Epidermal melanocyte (primary cell): ENCODE measurements at regions not wholly inside any gene's neighbourhood (a gene's known extent, or its start where the extent isn't known, plus 50 kb on each side); places are given as distances from the start of the nearest gene placed in this dataset.
"Not testable (repeated sequence)": the region's sequence is repeated elsewhere in the genome, so short reads cannot be mapped to it uniquely, and the experiment has no call there.

ENCODE experiments used
- DNase-seq: peaks from one replicate; pipeline ENCODE4 v3.0.0; 2011; ENCODE audit warnings: low spot score; ENCODE audit not compliant: insufficient read length

GRCh38 chr3:16073990-16074671 lies 100.3 kb upstream of the GALNT15 start:
- DNase-seq, result not testable (repeated sequence)

DNA sequence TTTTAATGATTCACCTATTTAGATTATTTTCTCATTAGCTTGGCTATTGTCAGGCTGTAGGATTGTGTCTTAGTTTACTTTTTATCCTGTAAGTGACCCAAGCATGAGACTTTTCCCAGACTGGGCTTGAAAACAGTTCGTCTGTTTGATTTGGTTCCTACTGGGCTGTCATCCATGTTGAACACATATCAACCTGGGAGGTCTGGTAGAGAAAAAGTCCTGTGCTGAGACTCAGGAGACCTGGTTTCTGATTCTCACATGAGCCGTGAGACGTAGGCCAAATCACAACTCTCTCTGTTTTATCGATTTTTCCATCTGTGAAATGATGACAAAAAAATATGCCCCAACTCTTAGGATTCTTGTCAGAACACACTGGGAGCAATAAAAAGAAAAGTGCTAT lies 98.8 kb upstream of the GALNT15 start:
- DNase-seq, result no peak

GRCh38 chr3:16076564-16076963 lies 97.9 kb upstream of the GALNT15 start:
- no peak for DNase-seq

GRCh38 chr3:16077146-16077545 lies 97.3 kb upstream of the GALNT15 start:
- DNase-seq, result not testable (repeated sequence)

GRCh38 chr3:16077681-16078080 lies 96.8 kb upstream of the GALNT15 start:
- not testable (repeated sequence) for DNase-seq

DNA sequence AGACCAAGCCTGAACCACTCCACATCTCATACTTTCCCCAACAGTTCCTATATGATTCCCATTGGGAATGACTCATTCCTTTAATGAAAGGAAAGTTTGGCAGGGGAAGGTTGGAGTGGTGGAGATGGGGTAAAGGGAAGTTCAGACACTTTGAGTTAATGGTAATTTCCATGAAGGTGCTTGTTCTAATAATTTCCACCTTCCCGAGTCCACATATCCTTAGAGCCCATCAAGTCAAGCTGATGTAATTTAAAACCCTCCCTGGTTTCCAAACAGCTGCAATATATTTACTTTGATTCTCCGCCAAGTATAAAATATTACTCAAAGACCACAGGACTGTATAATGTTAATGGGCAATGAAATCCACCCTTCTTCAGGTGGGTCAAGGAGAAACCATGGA lies 95.0 kb upstream of the GALNT15 start:
- no peak for DNase-seq

DNA sequence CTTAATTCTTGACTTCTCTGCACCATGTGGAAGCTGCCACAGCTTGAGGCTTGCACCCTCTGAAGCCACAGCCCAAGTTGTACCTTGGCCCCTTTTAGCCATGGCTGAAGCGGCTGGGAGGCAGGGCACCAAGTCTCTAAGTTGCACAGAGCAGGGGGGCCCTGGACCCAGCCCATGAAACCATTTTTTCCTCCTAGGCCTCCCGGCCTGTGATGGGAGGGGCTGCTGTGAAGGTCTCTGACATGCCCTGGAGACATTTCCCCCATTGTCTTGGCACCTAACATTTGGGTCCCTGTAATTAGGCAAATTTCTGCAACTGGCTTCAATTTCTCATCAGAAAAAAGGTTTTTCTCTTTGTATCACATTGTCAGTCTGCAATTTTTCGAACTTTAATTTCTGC lies 92.8 kb upstream of the GALNT15 start:
- no peak for DNase-seq

DNA sequence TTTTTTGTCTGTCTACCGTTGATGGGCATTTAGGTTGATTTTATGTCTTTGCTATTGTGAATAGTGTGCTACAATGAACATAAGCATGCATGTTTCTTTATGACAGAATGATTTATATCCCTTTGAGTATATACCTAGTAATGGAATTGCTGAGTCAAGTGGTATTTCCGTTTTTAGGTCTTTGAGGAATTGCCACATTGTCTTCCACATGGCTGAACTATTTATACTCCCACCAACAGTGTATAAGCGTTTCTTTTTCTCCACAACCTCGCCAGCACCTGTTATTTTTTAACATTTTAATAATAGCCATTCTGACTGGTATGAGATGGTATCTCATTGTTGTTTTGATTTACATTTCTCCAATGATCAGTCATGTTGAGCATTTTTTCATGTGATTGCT lies 89.6 kb upstream of the GALNT15 start:
- DNase-seq, result no peak

DNA sequence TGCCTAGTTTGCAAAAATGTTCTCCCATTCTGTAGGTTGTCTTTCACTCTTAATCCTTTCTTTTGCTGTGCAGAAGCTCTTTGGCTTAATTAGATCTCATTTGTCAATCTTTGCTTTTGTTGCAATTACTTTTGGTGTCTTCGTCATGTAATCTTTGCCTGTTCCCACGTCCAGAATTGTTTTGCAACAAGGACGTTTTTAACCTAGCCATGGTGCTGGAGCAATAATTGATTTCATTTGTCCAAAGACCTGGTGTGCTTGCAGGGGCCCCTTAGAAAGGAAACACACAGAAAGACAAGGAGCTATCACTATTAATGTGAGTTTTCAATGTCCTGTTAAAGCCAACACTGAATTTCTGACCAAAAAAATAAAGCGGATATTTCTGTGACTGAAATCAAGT lies 89.1 kb upstream of the GALNT15 start:
- DNase-seq, result no peak

DNA sequence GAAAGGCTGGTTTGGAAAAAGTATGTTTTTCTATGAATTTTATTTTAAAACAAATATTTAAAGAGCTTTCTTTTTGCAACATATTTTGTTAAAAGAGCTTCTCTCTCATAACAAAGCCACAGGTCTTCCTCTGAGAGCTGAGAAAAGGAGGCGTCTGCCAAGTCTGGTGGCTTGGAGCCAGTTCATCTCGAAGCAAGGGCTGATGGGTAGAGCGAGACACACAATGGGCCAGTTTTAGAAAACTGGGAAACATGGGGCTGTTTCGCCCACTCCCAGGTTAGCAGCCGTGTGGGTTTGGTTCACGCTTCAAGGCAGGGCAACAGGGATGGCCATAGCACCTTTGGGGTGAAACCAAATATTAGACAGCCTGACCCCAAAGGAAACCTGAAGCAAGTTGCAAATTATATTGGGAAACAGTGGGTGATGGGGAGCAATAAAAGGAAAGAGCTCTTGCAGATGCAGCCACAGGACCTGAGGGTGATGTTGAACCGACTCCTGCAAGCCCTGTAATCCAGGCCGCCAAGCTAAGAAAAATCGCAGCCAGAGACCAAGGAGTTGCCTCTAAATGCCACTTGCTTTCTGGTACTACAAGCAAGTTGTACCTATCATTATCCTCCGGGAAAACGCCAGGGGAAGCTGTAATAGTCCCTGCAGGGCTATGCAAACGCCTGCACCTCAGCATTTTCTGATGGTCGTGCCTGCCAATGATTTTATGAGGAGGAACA lies 88.4 kb upstream of the GALNT15 start:
- DNase-seq, result no peak

- DNase-seq, result no peak
Measured at GRCh38 chr3:16086690-16087089, 87.8 kb upstream of the GALNT15 start.

GRCh38 chr3:16088496-16088895 lies 86.0 kb upstream of the GALNT15 start:
- no peak for DNase-seq

GRCh38 chr3:16089521-16089920 lies 85.0 kb upstream of the GALNT15 start:
- DNase-seq, result no peak

- peak; percentile 49 for DNase-seq
Measured at GRCh38 chr3:16090024-16090423, 84.5 kb upstream of the GALNT15 start.

- no peak for DNase-seq
Measured at GRCh38 chr3:16090706-16091105, 83.8 kb upstream of the GALNT15 start.

- DNase-seq, result no peak
Measured at GRCh38 chr3:16092923-16093322, 81.6 kb upstream of the GALNT15 start.

DNA sequence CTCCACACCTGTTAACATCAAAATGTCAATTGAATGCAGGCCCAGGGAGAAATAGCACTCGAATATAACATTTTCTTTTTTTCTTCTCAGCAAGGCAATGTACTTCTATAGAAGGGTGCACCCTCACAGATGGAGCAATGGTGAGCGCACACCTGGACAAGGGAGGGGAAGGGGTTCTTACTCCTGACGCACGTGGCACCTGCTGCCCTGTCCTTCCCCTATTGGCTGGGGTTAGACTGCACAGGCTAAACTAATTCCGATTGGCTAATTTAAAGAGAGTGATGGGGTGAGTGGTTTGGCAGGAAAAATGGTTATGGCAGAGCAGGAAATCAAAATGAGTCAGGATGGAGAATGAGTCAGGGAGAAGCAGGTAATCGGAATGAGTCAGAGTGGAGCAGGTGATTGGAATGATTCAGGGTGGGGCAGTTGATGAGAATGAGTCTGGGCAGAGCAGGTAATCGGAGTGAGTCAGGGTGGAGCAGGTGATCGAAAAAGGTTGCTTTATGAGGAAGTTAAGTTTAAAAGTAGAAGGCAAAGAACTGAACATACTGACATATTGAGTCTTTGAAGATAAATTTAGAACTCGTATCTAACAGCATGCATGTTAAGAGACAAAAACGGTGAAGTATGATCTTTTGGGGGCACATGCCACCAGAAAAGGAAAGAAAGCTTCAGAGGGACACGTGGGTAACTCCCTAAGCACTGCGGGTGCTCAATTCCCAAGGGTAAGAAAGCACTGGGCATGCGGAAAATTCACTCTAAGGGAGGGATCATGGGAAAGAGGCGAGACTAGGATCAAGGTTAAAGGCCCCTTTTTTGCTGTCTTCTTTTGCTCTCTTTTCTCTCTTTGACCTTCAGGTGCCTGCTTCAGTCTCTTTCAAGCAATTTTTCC lies 72.9 kb upstream of the GALNT15 start:
- no peak for DNase-seq

- no peak for DNase-seq
Measured at GRCh38 chr3:16102187-16102561, 72.3 kb upstream of the GALNT15 start.

DNA sequence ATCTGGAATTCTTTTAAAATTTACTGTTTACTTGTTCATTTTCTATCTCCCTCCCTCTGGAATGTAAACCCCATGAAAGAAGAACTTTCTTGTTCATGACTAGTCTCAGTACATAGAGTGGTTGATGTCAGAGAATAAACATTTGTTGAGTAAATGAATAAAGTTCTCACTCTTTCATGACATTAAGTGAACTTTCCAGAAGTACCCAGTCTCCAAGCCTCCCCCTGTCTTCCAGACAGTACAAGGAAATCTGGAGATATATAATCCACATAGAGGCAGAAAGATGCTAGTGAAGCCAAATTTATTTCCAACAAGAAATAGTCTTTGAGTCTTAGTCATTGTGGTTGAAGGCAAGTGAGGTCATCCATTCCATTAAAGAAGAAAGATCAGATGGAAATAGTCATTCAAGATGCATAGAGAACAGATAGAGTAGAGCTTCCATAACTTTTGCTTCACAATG lies 71.5 kb upstream of the GALNT15 start:
- DNase-seq, result no peak

DNA sequence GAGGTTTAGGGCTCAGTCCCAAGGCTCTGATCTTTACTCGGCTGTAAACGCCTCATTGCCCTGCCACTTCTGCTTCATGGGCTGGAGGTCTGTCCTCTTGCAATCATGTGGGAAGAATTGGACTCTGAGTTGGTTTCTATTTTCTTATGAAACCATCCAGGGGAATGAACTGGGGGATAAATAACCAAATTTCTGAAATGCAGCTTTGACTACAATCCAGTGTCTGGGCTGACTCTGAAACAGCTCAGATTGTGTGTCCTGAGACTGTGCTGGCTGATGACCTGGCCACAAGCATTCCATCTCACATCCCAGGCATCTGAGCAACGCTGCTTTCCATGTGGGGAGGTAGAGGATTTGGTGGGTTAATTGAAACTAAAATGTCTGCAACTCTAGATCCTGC lies 71.0 kb upstream of the GALNT15 start:
- no peak for DNase-seq

DNA sequence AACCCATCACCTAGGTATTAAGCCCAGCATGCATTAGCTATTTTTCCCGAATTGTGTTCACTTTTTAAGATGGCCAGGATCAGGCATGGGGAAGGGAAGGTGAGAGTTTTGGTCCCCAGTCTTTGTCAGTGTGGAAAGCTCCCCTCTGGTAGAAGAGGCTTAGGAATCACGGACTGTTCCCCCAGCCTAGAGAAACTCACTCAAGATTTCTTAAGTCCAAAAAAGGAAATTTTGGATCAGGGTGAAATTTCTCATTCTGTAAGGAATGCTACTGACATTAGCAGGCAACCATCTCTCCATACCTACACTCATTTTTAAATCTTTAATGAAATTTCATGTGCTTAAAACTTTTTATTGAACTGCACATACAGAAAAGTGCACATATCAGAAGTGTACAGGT lies 70.3 kb upstream of the GALNT15 start:
- DNase-seq, result no peak

- DNase-seq, result no peak
Measured at GRCh38 chr3:16106050-16106449, 68.4 kb upstream of the GALNT15 start.
